Caco-2 (cell line): ENCODE measurements at regions not wholly inside any gene's neighbourhood (a gene's known extent, or its start where the extent isn't known, plus 50 kb on each side); places are given as distances from the start of the nearest gene placed in this dataset.

Experiments
- BruUV-seq: library from RNA; stranded (reverse); fragments of 400-500 nt; replicated peaks from 2 replicates; lab custom pipeline; 2021; lab: Mats Ljungman, UMichigan
- CTCF ChIA-PET: fragments of 300-600 bp; sonication (Branson Sonifier 250); formaldehyde crosslinking; loops from one replicate; lab custom pipeline; 2022; ENCODE audit warnings: antibody characterized with exemption; lab: Charles Lee
- POLR2A ChIA-PET: fragments of 300-600 bp; sonication (Branson Sonifier 250); formaldehyde crosslinking; loops from one replicate; lab custom pipeline; 2022; ENCODE audit warnings: antibody characterized with exemption; lab: Charles Lee
- DNase-seq, 2 experiments: peaks; one replicate each; pipeline versions ENCODE4 v3.0.0 to v3.0.0-alpha.2; 2020 to 2022
- H3K27me3 ChIP-seq: replicated peaks from 2 replicates; pipeline ENCODE4 v1.6.0; 2011; ENCODE audit warnings: low read length; ENCODE audit not compliant: control insufficient read depth, insufficient read depth
- H3K36me3 ChIP-seq: 2 replicates; pipeline ENCODE4 v1.5.1; 2011; ENCODE audit warnings: low read length; ENCODE audit not compliant: control insufficient read depth, insufficient read depth
- H3K4me1 ChIP-seq: fragments of 250-450 bp; sonication (Bioruptor Pico); 2 replicates; pipeline ENCODE4 v1.5.1; 2020; ENCODE audit warnings: mild to moderate bottlenecking
- H3K4me3 ChIP-seq: 2 replicates; pipeline ENCODE4 v1.5.1; 2011; ENCODE audit warnings: low read depth, mild to moderate bottlenecking, control low read depth, low read length
- H3K9me3 ChIP-seq: fragments of 250-450 bp; sonication (Bioruptor Pico); 2 replicates; pipeline ENCODE4 v1.5.1; 2020; ENCODE audit warnings: mild to moderate bottlenecking, moderate library complexity
- H3K27ac Mint-ChIP-seq: one replicate; pipeline ENCODE4 v1.8.0; 2022; ENCODE audit warnings: mixed read lengths; ENCODE audit not compliant: unreplicated experiment
- H3K27me3 Mint-ChIP-seq: one replicate; pipeline ENCODE4 v1.8.0; 2022; ENCODE audit warnings: mixed read lengths; ENCODE audit not compliant: insufficient read depth, unreplicated experiment
- H3K36me3 Mint-ChIP-seq: one replicate; pipeline ENCODE4 v1.8.0; 2022; ENCODE audit warnings: mild to moderate bottlenecking, mixed read lengths; ENCODE audit not compliant: insufficient read depth, unreplicated experiment
- H3K4me1 Mint-ChIP-seq: one replicate; pipeline ENCODE4 v1.8.0; 2022; ENCODE audit warnings: low read depth, mixed read lengths; ENCODE audit not compliant: unreplicated experiment
- H3K4me3 Mint-ChIP-seq: one replicate; pipeline ENCODE4 v1.8.0; 2022; ENCODE audit warnings: mild to moderate bottlenecking, moderate library complexity, mixed read lengths; ENCODE audit not compliant: unreplicated experiment
- H3K9me3 Mint-ChIP-seq: one replicate; pipeline ENCODE4 v1.8.0; 2022; ENCODE audit warnings: mixed read lengths; ENCODE audit not compliant: unreplicated experiment
- CTCF ChIP-seq, 2 experiments: fragments of 200-600 bp in 1 of 2; IDR thresholded peaks; 1 replicate in 1 of 2; 2 replicates in 1 of 2; pipeline versions ENCODE4 v1.5.1 to v1.8.0; 2011 to 2022; ENCODE audit warnings: antibody characterized with exemption in 1 of 2, control low read depth in 1 of 2, inconsistent platforms in 1 of 2, low read depth in 1 of 2, low read length in 1 of 2, mild to moderate bottlenecking in 1 of 2, moderate library complexity in 1 of 2; ENCODE audit not compliant: insufficient read depth in 1 of 2, severe bottlenecking in 1 of 2, unreplicated experiment in 1 of 2
- intact Hi-C: fragments of 100-400 bp; cut with micrococcal nuclease; formaldehyde crosslinking; loops from one replicate; pipeline ENCODE4 v1.10.0; 2022; ENCODE audit not compliant: unreplicated experiment

GRCh38 chr9:82148426-82148810, 159.8 kb downstream of the SPATA31D1 start:
- ChIA-PET CTCF (no interaction called here), POLR2A (no interaction called here)
- Mint-ChIP-seq H3K36me3 (no peaks in the 10 kb centered on the region), H3K4me1 (no peaks in the 10 kb centered on the region), H3K4me3 (no peak overlapping the region), H3K9me3 (no peaks in the 10 kb centered on the region), H3K27me3 (peaks cover 4% of the 10 kb centered on the region), H3K27ac (no peak overlapping the region)
- H3K9me3 ChIP-seq = no peaks in the 10 kb centered on the region
- no peak for TF ChIP-seq CTCF (IDR thresholded peaks at IDR 0.05; ENCODE audit: insufficient read depth in 1 of 2, low read depth in 1 of 2, low read length in 1 of 2, severe bottlenecking in 1 of 2, unreplicated experiment in 1 of 2)
- H3K4me3 ChIP-seq = no peak overlapping the region
- intact Hi-C loops = no loop called here
- BruUV-seq = no TSS peak
- DNase-seq = no peak
- H3K4me1 ChIP-seq = no peaks in the 10 kb centered on the region
- no peaks in the 10 kb centered on the region for H3K27me3 ChIP-seq
- H3K36me3 ChIP-seq = no peaks in the 10 kb centered on the region

- H3K36me3 ChIP-seq = no peaks in the 10 kb centered on the region
- H3K9me3 Mint-ChIP-seq = no peaks in the 10 kb centered on the region
- H3K27me3 ChIP-seq = no peaks in the 10 kb centered on the region
- no peak for TF ChIP-seq CTCF (IDR thresholded peaks at IDR 0.05; ENCODE audit: insufficient read depth in 1 of 2, low read depth in 1 of 2, low read length in 1 of 2, severe bottlenecking in 1 of 2, unreplicated experiment in 1 of 2)
- no peaks in the 10 kb centered on the region for H3K4me1 Mint-ChIP-seq
- H3K9me3 ChIP-seq = no peaks in the 10 kb centered on the region
- ChIA-PET CTCF (no interaction called here), POLR2A (no interaction called here)
- H3K4me3 ChIP-seq = no peak overlapping the region
- peaks cover 4% of the 10 kb centered on the region for H3K27me3 Mint-ChIP-seq
- DNase-seq = no peak
- no TSS peak for BruUV-seq
- intact Hi-C loops = no loop called here
- no peaks in the 10 kb centered on the region for H3K4me1 ChIP-seq
- H3K36me3 Mint-ChIP-seq = no peaks in the 10 kb centered on the region
- H3K4me3 Mint-ChIP-seq = no peak overlapping the region
- no peak overlapping the region for H3K27ac Mint-ChIP-seq
These were observed 160.4 kb downstream of the SPATA31D1 start for GRCh38 chr9:82148901-82149461.

- peaks cover 4% of the 10 kb centered on the region for H3K27me3 Mint-ChIP-seq
- H3K4me1 Mint-ChIP-seq = no peaks in the 10 kb centered on the region
These were observed 161.0 kb downstream of the SPATA31D1 start for GRCh38 chr9:82149501-82149946.

More at GRCh38 chr9:82149501-82149946, 161.0 kb downstream of the SPATA31D1 start:
- H3K27ac Mint-ChIP-seq = no peak overlapping the region
- H3K4me3 ChIP-seq = no peak overlapping the region
- H3K9me3 Mint-ChIP-seq = no peaks in the 10 kb centered on the region
- no TSS peak for BruUV-seq
- no peaks in the 10 kb centered on the region for H3K4me1 ChIP-seq
- H3K36me3 Mint-ChIP-seq = no peaks in the 10 kb centered on the region
- TF ChIP-seq CTCF (IDR thresholded peaks at IDR 0.05; ENCODE audit: insufficient read depth in 1 of 2, low read depth in 1 of 2, low read length in 1 of 2, severe bottlenecking in 1 of 2, unreplicated experiment in 1 of 2) = no peak
- ChIA-PET CTCF (no interaction called here), POLR2A (no interaction called here)
- no peak overlapping the region for H3K4me3 Mint-ChIP-seq
- H3K9me3 ChIP-seq = no peaks in the 10 kb centered on the region
- DNase-seq = no peak
- H3K36me3 ChIP-seq = no peaks in the 10 kb centered on the region
- intact Hi-C loops = no loop called here
- H3K27me3 ChIP-seq = no peaks in the 10 kb centered on the region
